ENCODE measurements at regions not wholly inside any gene's neighbourhood (a gene's known extent, or its start where the extent isn't known, plus 50 kb on each side); places are given as distances from the start of the nearest gene placed in this dataset.

DNA sequence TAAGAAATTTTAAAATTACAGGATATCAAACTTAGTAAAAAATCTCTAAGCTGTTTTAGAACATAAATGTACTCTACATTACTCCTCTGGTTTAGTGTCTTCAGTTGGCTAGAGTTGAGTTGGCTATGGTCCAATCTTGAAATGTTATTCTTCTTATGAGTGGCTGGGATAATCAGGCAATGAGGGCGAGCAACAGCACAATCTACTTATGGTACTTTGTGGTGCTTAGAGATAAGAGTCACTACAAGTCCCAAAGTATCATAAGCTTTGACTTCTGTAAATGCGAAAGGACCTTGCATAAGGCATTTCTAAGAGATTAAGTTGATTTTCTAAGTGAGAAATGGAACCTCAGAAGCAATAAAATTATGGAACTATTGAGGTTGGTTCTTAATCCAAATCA is 361.7 kb downstream of the GPD2 start:
- no peaks in the 10 kb centered on the region for H3K27me3 ChIP-seq (ENCODE audit: insufficient read depth, poor library complexity, severe bottlenecking)
- H3K9me3 ChIP-seq (ENCODE audit: severe bottlenecking): no peaks in the 10 kb centered on the region
- TF ChIP-seq, protein P1, sequence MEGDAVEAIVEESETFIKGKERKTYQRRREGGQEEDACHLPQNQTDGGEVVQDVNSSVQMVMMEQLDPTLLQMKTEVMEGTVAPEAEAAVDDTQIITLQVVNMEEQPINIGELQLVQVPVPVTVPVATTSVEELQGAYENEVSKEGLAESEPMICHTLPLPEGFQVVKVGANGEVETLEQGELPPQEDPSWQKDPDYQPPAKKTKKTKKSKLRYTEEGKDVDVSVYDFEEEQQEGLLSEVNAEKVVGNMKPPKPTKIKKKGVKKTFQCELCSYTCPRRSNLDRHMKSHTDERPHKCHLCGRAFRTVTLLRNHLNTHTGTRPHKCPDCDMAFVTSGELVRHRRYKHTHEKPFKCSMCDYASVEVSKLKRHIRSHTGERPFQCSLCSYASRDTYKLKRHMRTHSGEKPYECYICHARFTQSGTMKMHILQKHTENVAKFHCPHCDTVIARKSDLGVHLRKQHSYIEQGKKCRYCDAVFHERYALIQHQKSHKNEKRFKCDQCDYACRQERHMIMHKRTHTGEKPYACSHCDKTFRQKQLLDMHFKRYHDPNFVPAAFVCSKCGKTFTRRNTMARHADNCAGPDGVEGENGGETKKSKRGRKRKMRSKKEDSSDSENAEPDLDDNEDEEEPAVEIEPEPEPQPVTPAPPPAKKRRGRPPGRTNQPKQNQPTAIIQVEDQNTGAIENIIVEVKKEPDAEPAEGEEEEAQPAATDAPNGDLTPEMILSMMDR (IDR thresholded peaks at IDR 0.05; ENCODE audit: poor library complexity, severe bottlenecking): no peak
- H3K4me1 ChIP-seq (ENCODE audit: insufficient read depth, poor library complexity, severe bottlenecking): no peaks in the 10 kb centered on the region
- no peak overlapping the region for H3K27ac ChIP-seq (ENCODE audit: poor library complexity, severe bottlenecking)
- DNase-seq (ENCODE audit: low spot score) (no peak), ATAC-seq (ENCODE audit: low read depth) (no peak)
- H3K4me3 ChIP-seq (ENCODE audit: severe bottlenecking): no peak overlapping the region
- H3K36me3 ChIP-seq (ENCODE audit: low read depth): no peaks in the 10 kb centered on the region

DNA sequence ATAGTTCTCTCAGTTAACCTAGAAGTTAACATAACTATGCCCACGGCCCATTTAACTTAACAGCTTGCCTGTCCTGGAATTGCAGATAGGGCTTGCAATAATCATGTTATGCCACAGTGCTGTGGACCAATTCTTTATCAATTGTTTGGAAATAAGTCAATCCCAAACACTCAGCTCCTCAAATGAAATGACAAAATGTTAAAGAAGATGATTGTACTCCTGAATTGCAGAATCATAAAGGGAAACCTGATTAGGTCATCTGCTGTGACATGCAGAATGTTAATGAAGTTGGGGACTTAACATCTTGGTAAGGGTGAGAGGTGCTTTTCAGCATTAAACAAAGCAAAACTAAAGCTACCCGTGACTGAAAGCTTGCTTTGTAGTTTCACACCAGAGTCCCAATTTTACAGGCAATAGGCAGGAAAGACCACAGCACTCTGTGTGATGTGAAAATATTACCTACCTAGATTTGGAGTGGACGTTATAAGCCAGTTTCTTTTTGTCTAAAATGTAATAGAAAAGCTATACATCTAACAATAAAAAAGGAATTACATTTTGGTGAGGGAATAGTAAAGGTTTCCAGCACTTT is 364.0 kb downstream of the GPD2 start:
- ATAC-seq (ENCODE audit: low read depth) (no peak), DNase-seq (ENCODE audit: low spot score) (no peak)
- no peaks in the 10 kb centered on the region for H3K4me1 ChIP-seq (ENCODE audit: insufficient read depth, poor library complexity, severe bottlenecking)
- no peak overlapping the region for H3K27ac ChIP-seq (ENCODE audit: poor library complexity, severe bottlenecking)
- no peaks in the 10 kb centered on the region for H3K9me3 ChIP-seq (ENCODE audit: severe bottlenecking)
- no peaks in the 10 kb centered on the region for H3K27me3 ChIP-seq (ENCODE audit: insufficient read depth, poor library complexity, severe bottlenecking)
- H3K36me3 ChIP-seq (ENCODE audit: low read depth): no peaks in the 10 kb centered on the region
- no peak overlapping the region for H3K4me3 ChIP-seq (ENCODE audit: severe bottlenecking)
- TF ChIP-seq, protein P1 (IDR thresholded peaks at IDR 0.05; ENCODE audit: poor library complexity, severe bottlenecking): no peak

DNA sequence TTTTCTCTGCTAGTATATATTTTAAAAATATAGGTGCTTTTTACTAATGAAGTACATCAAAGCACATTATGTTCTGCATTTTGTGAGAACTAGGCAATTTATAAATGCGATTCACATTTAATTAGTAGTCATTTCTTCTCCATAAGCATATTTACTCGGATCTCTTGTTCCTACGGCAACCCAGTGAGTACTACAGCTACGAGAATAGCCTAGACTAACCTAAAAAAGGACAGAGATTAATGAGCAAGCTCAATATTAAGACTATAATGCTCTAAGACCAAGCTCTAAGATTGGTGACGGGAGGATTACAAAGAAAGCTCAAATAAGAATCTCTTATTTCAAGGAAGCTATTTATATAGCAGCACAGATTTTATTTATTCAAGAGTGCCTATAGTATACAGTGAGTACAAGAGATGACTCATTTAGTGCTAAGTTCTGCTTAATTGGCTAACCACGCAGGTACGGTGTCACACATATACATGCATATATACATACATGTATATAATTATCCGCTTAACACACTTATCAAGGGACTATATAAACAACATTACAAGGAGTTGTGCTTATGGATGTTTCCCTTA is 364.7 kb downstream of the GPD2 start:
- ATAC-seq (ENCODE audit: low read depth) (no peak), DNase-seq (ENCODE audit: low spot score) (no peak)
- Histone ChIP-seq H3K36me3 (ENCODE audit: low read depth) (no peaks in the 10 kb centered on the region), H3K27me3 (ENCODE audit: insufficient read depth, poor library complexity, severe bottlenecking) (no peaks in the 10 kb centered on the region), H3K27ac (ENCODE audit: poor library complexity, severe bottlenecking) (no peak overlapping the region), H3K9me3 (ENCODE audit: severe bottlenecking) (no peaks in the 10 kb centered on the region), H3K4me3 (ENCODE audit: severe bottlenecking) (no peak overlapping the region), H3K4me1 (ENCODE audit: insufficient read depth, poor library complexity, severe bottlenecking) (no peaks in the 10 kb centered on the region)
- TF ChIP-seq, protein P1 (IDR thresholded peaks at IDR 0.05; ENCODE audit: poor library complexity, severe bottlenecking): no peak

DNA sequence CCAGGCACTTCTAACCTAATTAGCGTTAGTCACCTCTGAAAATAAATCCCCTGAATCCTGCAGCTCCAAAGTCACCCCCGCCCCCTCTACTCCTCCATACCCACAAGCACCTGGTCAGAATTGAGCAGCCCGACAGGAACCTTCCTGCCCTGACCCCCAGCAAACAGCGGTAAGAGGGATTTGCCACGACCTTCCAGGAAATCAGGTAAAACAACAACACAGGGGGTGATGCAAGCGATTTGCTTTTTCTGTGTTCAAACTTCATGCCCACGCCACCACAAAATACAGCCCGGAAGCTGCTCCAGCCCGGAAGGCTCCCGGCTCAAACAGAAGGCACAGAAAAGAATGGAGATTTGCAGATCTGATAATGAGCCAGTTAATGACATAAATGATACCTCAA is 367.1 kb downstream of the GPD2 start:
- TF ChIP-seq, protein P1 (IDR thresholded peaks at IDR 0.05; ENCODE audit: poor library complexity, severe bottlenecking): no peak
- ATAC-seq (ENCODE audit: low read depth): no peak

DNA sequence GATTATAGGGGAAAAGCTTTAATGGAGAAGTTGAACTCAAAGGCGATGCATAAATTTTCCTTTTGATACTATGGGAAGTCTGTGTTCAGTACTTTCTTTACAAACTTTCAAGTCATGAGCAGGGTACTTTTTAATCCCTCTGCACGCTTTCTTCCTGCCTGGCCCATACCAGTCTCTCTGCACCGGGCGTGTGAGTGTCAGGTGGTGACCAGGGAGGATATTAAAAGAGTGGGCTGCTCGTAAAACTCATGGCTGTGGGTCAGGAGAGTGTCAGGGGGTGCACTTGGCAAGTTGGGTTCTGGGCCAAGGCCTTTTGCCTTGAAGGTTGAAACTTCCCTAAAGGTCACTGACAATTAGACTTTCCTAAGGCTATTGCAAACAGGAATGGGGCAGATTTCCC is 367.8 kb downstream of the GPD2 start:
- TF ChIP-seq, protein P1 (IDR thresholded peaks at IDR 0.05; ENCODE audit: poor library complexity, severe bottlenecking): no peak
- H3K4me1 ChIP-seq (ENCODE audit: insufficient read depth, poor library complexity, severe bottlenecking): no peaks in the 10 kb centered on the region
- ATAC-seq (ENCODE audit: low read depth): no peak
- no peaks in the 10 kb centered on the region for H3K27me3 ChIP-seq (ENCODE audit: insufficient read depth, poor library complexity, severe bottlenecking)
- no peaks in the 10 kb centered on the region for H3K36me3 ChIP-seq (ENCODE audit: low read depth)
- H3K27ac ChIP-seq (ENCODE audit: poor library complexity, severe bottlenecking): no peak overlapping the region
- H3K4me3 ChIP-seq (ENCODE audit: severe bottlenecking): no peak overlapping the region
- no peak for DNase-seq (ENCODE audit: low spot score)
- no peaks in the 10 kb centered on the region for H3K9me3 ChIP-seq (ENCODE audit: severe bottlenecking)

More for the DNA sequence above, 367.1 kb downstream of the GPD2 start:
- DNase-seq (ENCODE audit: low spot score): no peak
- no peak overlapping the region for H3K4me3 ChIP-seq (ENCODE audit: severe bottlenecking)
- no peaks in the 10 kb centered on the region for H3K27me3 ChIP-seq (ENCODE audit: insufficient read depth, poor library complexity, severe bottlenecking)
- no peaks in the 10 kb centered on the region for H3K36me3 ChIP-seq (ENCODE audit: low read depth)
- no peak overlapping the region for H3K27ac ChIP-seq (ENCODE audit: poor library complexity, severe bottlenecking)
- H3K4me1 ChIP-seq (ENCODE audit: insufficient read depth, poor library complexity, severe bottlenecking): no peaks in the 10 kb centered on the region
- H3K9me3 ChIP-seq (ENCODE audit: severe bottlenecking): no peaks in the 10 kb centered on the region
